ENCODE measurements at regions not wholly inside any gene's neighbourhood (a gene's known extent, or its start where the extent isn't known, plus 50 kb on each side); places are given as distances from the start of the nearest gene placed in this dataset.

- Histone ChIP-seq H3K27me3 (ENCODE audit: control insufficient read depth, insufficient read depth, low read length, poor library complexity, severe bottlenecking) (no peaks in the 10 kb centered on the region), H3K27ac (ENCODE audit: low read depth, low read length) (no peak overlapping the region), H3K9ac (ENCODE audit: extremely low read depth, low read length, poor library complexity, severe bottlenecking) (no peak overlapping the region), H3K4me3 (ENCODE audit: low read length) (no peak overlapping the region), H3K36me3 (ENCODE audit: control insufficient read depth, insufficient read depth, low read length) (no peaks in the 10 kb centered on the region), H3K9me3 (ENCODE audit: control insufficient read depth, low read length) (no peaks in the 10 kb centered on the region), H3K4me1 (ENCODE audit: control insufficient read depth, insufficient read depth, low read length) (peaks cover 10% of the 10 kb centered on the region)
- Mint-ChIP-seq H3K4me1 (peaks cover 11% of the 10 kb centered on the region), H3K27me3 (ENCODE audit: insufficient read depth) (no peaks in the 10 kb centered on the region), H3K4me3 (no peak overlapping the region), H3K27ac (no peak overlapping the region), H3K36me3 (ENCODE audit: low read depth) (no peaks in the 10 kb centered on the region), H3K9me3 (no peaks in the 10 kb centered on the region)
- 83 to 95% methylated on average over 1 to 2 of the region's 2 CpGs for WGBS, 2 experiments (ENCODE audit: insufficient coverage in 1 of 2, insufficient read length in 1 of 2)
- no peak for DNase-seq
- no peak for TF ChIP-seq CTCF (conservative IDR thresholded peaks at IDR 0.05)
Observed at GRCh38 chr7:17678896-17679295, 261.4 kb downstream of the SNX13 start.

- Mint-ChIP-seq H3K4me1 (peaks cover 11% of the 10 kb centered on the region), H3K9me3 (no peaks in the 10 kb centered on the region), H3K4me3 (no peak overlapping the region), H3K27ac (peak overlapping the region; percentile 66), H3K36me3 (ENCODE audit: low read depth) (no peaks in the 10 kb centered on the region), H3K27me3 (ENCODE audit: insufficient read depth) (no peaks in the 10 kb centered on the region)
- no peak overlapping the region for H3K4me3 ChIP-seq (ENCODE audit: low read length)
- peak; percentile 55 for DNase-seq
- 87 to 92% methylated on average over 3 to 4 of the region's 4 CpGs for WGBS, 2 experiments (ENCODE audit: insufficient coverage in 1 of 2, insufficient read length in 1 of 2)
- H3K9ac ChIP-seq (ENCODE audit: extremely low read depth, low read length, poor library complexity, severe bottlenecking): no peak overlapping the region
- no peak for TF ChIP-seq CTCF (conservative IDR thresholded peaks at IDR 0.05)
- no peaks in the 10 kb centered on the region for H3K36me3 ChIP-seq (ENCODE audit: control insufficient read depth, insufficient read depth, low read length)
- no peaks in the 10 kb centered on the region for H3K27me3 ChIP-seq (ENCODE audit: control insufficient read depth, insufficient read depth, low read length, poor library complexity, severe bottlenecking)
- no peak overlapping the region for H3K27ac ChIP-seq (ENCODE audit: low read depth, low read length)
- H3K9me3 ChIP-seq (ENCODE audit: control insufficient read depth, low read length): no peaks in the 10 kb centered on the region
- peaks cover 10% of the 10 kb centered on the region for H3K4me1 ChIP-seq (ENCODE audit: control insufficient read depth, insufficient read depth, low read length)
Observed at GRCh38 chr7:17679458-17679857, 260.8 kb downstream of the SNX13 start.

GRCh38 chr7:17680026-17680425, 260.3 kb downstream of the SNX13 start:
- DNase-seq: peak; percentile 72
- H3K27ac ChIP-seq (ENCODE audit: low read depth, low read length): no peak overlapping the region
- no peaks in the 10 kb centered on the region for H3K9me3 ChIP-seq (ENCODE audit: control insufficient read depth, low read length)
- 33 to 50% methylated on average over 2 to 6 of the region's 6 CpGs for WGBS, 2 experiments (ENCODE audit: insufficient coverage in 1 of 2, insufficient read length in 1 of 2)
- no peak overlapping the region for H3K9ac ChIP-seq (ENCODE audit: extremely low read depth, low read length, poor library complexity, severe bottlenecking)
- H3K4me3 ChIP-seq (ENCODE audit: low read length): no peak overlapping the region
- Mint-ChIP-seq H3K27me3 (ENCODE audit: insufficient read depth) (no peaks in the 10 kb centered on the region), H3K4me3 (no peak overlapping the region), H3K36me3 (ENCODE audit: low read depth) (no peaks in the 10 kb centered on the region), H3K4me1 (peaks cover 11% of the 10 kb centered on the region), H3K27ac (peak overlapping the region; percentile 66), H3K9me3 (no peaks in the 10 kb centered on the region)
- no peaks in the 10 kb centered on the region for H3K27me3 ChIP-seq (ENCODE audit: control insufficient read depth, insufficient read depth, low read length, poor library complexity, severe bottlenecking)
- TF ChIP-seq CTCF (conservative IDR thresholded peaks at IDR 0.05): no peak
- peaks cover 10% of the 10 kb centered on the region for H3K4me1 ChIP-seq (ENCODE audit: control insufficient read depth, insufficient read depth, low read length)
- H3K36me3 ChIP-seq (ENCODE audit: control insufficient read depth, insufficient read depth, low read length): no peaks in the 10 kb centered on the region

Data from endodermal cell (in vitro differentiated cells).